ENCODE measurements at regions not wholly inside any gene's neighbourhood (a gene's known extent, or its start where the extent isn't known, plus 50 kb on each side); places are given as distances from the start of the nearest gene placed in this dataset.

DNA sequence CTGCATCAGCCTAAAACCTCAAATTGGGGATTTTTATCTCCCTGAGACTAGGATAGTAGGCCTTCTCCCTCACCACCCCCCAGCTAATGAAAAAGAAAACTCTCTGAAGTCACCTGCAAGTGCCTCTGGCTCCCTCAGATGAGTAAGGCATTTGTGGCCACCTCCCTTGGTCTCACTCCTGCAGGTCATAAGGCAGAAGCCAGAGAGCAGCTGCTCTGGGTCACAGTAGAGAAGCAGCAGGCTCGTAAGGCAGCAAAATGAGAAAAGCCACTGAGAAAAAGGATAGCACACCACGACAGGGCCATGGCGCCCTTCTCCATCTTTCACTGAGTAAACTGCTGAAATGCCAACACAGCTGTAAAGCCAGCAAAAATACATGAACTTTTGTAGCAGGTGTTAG is 296.7 kb upstream of the DPH6 start:
- TF ChIP-seq, protein P1, sequence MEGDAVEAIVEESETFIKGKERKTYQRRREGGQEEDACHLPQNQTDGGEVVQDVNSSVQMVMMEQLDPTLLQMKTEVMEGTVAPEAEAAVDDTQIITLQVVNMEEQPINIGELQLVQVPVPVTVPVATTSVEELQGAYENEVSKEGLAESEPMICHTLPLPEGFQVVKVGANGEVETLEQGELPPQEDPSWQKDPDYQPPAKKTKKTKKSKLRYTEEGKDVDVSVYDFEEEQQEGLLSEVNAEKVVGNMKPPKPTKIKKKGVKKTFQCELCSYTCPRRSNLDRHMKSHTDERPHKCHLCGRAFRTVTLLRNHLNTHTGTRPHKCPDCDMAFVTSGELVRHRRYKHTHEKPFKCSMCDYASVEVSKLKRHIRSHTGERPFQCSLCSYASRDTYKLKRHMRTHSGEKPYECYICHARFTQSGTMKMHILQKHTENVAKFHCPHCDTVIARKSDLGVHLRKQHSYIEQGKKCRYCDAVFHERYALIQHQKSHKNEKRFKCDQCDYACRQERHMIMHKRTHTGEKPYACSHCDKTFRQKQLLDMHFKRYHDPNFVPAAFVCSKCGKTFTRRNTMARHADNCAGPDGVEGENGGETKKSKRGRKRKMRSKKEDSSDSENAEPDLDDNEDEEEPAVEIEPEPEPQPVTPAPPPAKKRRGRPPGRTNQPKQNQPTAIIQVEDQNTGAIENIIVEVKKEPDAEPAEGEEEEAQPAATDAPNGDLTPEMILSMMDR (IDR thresholded peaks at IDR 0.05; ENCODE audit: insufficient read depth, low read length, missing control alignments), result no peak
- no peak for DNase-seq (ENCODE audit: low read depth, low spot score)
- POLR2A ChIA-PET, result no interaction called here
- CTCF ChIA-PET, result interaction anchor here (1.0 to 1.5 kb wide), 2 partner anchors 9 to 30 kb away, joined by 4 read pairs; no protein-coding TSS in a partner anchor
- H3K4me3 ChIP-seq (ENCODE audit: low read depth, low read length), result no peak overlapping the region

GRCh38 chr15:35843498-35843897 is 297.5 kb upstream of the DPH6 start:
- H3K4me3 ChIP-seq (ENCODE audit: low read depth, low read length), result no peak overlapping the region
- ChIA-PET POLR2A (no interaction called here), CTCF (no interaction called here)
- TF ChIP-seq, protein P1 (IDR thresholded peaks at IDR 0.05; ENCODE audit: insufficient read depth, low read length, missing control alignments), result no peak
- no peak for DNase-seq (ENCODE audit: low read depth, low spot score)

GRCh38 chr15:35850284-35850683 is 304.3 kb upstream of the DPH6 start:
- TF ChIP-seq, protein P1 (IDR thresholded peaks at IDR 0.05; ENCODE audit: insufficient read depth, low read length, missing control alignments), result no peak
- ChIA-PET POLR2A (no interaction called here), CTCF (no interaction called here)
- no peak for DNase-seq (ENCODE audit: low read depth, low spot score)
- H3K4me3 ChIP-seq (ENCODE audit: low read depth, low read length), result no peak overlapping the region

- ChIA-PET POLR2A (no interaction called here), CTCF (interaction anchor here (1.2 kb wide), 1 partner anchor 99 kb away, joined by 3 read pairs; no protein-coding TSS in a partner anchor)
- H3K4me3 ChIP-seq (ENCODE audit: low read depth, low read length), result no peak overlapping the region
- no peak for DNase-seq (ENCODE audit: low read depth, low spot score)
- TF ChIP-seq, protein P1 (IDR thresholded peaks at IDR 0.05; ENCODE audit: insufficient read depth, low read length, missing control alignments), result no peak
Measured at GRCh38 chr15:35851491-35851890, 305.5 kb upstream of the DPH6 start.

GRCh38 chr15:35852818-35853624 is 307.1 kb upstream of the DPH6 start:
- CTCF ChIA-PET, result interaction anchor here (0.7 kb wide), 1 partner anchor 197 kb away, joined by 3 read pairs; no protein-coding TSS in a partner anchor
- POLR2A ChIA-PET, result no interaction called here
- no peak overlapping the region for H3K4me3 ChIP-seq (ENCODE audit: low read depth, low read length)
- DNase-seq (ENCODE audit: low read depth, low spot score), result no peak
- TF ChIP-seq, protein P1 (IDR thresholded peaks at IDR 0.05; ENCODE audit: insufficient read depth, low read length, missing control alignments), result no peak

DNA sequence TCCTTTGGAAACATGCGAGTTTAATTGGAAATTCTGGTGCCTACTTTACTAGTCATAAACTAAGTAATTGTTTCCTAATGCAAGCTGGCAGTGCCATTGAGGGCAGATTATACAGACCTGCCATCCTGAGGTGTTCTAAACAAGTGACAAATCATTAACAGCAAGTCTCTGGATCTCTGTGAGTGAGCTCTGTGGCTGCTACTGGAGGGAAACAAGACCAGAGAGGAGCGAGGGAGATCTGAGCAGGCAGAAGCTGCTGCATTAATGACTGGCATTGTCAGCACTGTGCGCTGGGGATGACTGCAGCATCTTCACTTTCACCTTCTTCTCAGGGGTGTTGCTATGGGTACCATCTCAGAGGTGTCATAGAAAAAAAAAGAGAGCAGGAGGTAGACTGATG is 308.4 kb upstream of the DPH6 start:
- POLR2A ChIA-PET, result no interaction called here
- CTCF ChIA-PET, result no interaction called here
- DNase-seq (ENCODE audit: low read depth, low spot score), result no peak
- TF ChIP-seq, protein P1 (IDR thresholded peaks at IDR 0.05; ENCODE audit: insufficient read depth, low read length, missing control alignments), result no peak
- H3K4me3 ChIP-seq (ENCODE audit: low read depth, low read length), result no peak overlapping the region

Measured in AG04449 (cell line).